Epithelial cell of esophagus (primary cell): ENCODE measurements at regions not wholly inside any gene's neighbourhood (a gene's known extent, or its start where the extent isn't known, plus 50 kb on each side); places are given as distances from the start of the nearest gene placed in this dataset.

Source experiments
- DNase-seq: peaks from one replicate; pipeline ENCODE4 v3.0.0; 2010; ENCODE audit warnings: low read depth
- H3K4me3 ChIP-seq: 2 replicates; pipeline ENCODE4 v1.5.1; 2011; ENCODE audit warnings: mild to moderate bottlenecking, low read length, control low read depth
- TF ChIP-seq, protein P1 (sequence below): IDR thresholded peaks from 2 replicates; pipeline ENCODE4 v1.5.1; 2011; ENCODE audit warnings: low read depth, mild to moderate bottlenecking, low read length, control low read depth, inconsistent platforms; ENCODE audit not compliant: insufficient read depth; ENCODE audit errors: missing control alignments

DNA sequence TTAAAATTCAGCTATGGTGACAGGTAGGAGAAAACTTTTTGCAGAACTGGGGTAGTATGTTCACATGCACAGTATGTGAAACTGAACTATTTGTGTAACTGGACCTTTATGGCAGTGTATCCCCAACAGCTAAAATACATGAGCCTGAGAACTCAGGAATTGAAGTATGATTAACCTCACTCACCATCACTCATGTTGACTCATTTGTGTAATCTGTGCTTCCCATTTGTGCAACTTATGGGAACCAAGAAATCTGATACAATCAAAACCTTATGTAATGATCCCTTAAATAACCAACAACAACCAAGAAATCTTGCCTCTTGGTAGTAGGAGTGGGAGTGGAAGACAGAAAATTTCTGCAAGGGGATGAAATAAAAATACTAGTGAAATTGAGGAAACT is 674.9 kb downstream of the HDGFL1 start:
- no peak overlapping the region for H3K4me3 ChIP-seq
- TF ChIP-seq, protein P1, sequence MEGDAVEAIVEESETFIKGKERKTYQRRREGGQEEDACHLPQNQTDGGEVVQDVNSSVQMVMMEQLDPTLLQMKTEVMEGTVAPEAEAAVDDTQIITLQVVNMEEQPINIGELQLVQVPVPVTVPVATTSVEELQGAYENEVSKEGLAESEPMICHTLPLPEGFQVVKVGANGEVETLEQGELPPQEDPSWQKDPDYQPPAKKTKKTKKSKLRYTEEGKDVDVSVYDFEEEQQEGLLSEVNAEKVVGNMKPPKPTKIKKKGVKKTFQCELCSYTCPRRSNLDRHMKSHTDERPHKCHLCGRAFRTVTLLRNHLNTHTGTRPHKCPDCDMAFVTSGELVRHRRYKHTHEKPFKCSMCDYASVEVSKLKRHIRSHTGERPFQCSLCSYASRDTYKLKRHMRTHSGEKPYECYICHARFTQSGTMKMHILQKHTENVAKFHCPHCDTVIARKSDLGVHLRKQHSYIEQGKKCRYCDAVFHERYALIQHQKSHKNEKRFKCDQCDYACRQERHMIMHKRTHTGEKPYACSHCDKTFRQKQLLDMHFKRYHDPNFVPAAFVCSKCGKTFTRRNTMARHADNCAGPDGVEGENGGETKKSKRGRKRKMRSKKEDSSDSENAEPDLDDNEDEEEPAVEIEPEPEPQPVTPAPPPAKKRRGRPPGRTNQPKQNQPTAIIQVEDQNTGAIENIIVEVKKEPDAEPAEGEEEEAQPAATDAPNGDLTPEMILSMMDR = no peak
- peak; percentile 88 for DNase-seq

DNA sequence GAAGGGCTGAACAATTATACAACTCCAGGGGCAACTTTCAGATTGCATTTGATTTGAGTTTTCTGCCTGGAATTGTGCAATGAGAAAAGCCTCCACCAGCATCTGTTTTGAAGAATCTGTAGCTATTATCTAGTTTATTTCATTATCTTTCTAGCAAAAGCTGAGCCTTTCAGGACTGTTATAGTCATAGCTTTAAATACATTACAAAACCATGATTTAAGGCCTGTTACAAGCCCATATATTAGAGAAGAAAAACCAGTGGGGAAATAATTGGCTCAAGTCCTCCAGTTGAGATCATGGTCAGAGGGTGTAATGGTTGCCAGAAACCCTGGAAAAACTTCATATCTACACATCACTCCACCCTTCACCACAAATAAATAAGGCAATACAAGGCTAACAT is 676.2 kb downstream of the HDGFL1 start:
- TF ChIP-seq, protein P1 = no peak

DNA sequence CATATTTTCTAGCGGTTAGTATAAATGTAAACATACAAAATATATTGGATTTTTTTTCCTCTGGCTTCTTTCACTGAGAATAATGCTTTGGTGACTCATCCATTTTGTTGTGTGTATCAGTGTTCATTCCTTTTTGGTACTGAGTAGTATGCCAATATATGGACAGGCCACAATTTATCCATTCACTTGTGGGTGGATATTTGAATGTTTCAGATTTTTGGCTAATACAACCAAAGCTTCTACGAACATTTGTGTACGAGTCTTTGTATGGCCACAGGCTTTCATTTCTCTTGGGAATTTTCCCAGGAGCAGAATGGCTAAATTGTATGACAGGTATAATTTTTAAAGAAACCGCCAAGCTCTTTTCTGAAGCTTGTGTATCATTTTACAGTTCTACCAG is 677.5 kb downstream of the HDGFL1 start:
- TF ChIP-seq, protein P1 = no peak
- H3K4me3 ChIP-seq = no peak overlapping the region
- no peak for DNase-seq

More for the DNA sequence above, 676.2 kb downstream of the HDGFL1 start:
- DNase-seq = no peak
- H3K4me3 ChIP-seq = no peak overlapping the region

DNA sequence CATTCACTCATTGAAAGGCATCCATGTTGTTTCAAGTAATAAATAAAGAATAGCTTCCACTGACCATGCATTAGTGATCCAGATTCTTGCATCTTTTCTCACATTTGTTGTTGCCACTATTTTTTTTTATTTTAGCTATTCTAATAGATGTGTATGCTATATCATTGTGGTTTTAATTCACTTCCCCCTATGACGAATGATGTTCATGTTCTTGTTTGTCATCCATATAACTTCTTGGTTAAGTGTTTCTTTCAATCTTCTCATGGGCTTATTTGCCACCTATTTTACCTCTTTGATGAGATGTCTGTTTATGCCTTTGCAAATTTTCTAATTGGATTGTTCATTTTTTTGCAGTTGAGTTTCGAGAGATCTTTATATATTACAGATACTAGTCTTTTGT is 681.2 kb downstream of the HDGFL1 start:
- TF ChIP-seq, protein P1 = no peak
- no peak overlapping the region for H3K4me3 ChIP-seq
- DNase-seq = no peak

DNA sequence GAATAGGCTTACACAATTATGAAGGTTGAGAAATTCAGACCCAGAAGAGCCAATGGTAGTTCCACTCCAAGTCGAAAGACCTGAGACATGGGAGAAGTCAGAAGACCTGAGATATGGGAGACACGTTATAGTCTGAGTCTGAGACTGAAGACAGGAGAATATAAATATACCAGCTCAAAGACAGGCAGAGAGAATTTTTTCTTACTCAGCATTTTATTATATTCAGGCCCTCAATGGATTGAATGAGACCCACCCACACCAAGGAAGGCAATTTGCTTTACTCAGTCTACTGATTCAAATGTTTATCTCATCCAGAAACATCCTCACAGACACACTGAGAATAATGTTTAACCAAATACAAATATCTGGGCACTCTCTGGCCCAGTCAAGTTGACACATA is 693.5 kb downstream of the HDGFL1 start:
- no peak overlapping the region for H3K4me3 ChIP-seq
- TF ChIP-seq, protein P1 = no peak
- no peak for DNase-seq

DNA sequence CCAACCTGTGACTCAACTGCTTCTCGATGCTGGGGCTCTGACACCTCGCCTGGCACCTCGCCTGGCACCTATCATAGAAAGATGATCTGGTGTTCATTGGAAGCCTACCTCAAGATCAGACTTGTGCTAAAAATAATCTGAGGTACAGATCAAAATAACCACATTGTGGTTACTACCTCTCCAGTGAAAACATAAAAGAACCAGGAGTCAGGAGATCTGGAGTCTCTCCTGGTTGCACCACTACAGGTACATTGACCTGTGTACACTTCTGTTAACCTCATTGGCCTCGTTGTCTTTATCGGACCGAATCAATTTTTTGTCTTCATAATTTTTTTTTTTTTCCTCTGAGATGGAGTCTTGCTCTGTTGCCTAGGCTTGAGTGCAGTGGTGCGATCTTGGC is 695.9 kb downstream of the HDGFL1 start:
- TF ChIP-seq, protein P1 = no peak
- H3K4me3 ChIP-seq = no peak overlapping the region
- DNase-seq = no peak

DNA sequence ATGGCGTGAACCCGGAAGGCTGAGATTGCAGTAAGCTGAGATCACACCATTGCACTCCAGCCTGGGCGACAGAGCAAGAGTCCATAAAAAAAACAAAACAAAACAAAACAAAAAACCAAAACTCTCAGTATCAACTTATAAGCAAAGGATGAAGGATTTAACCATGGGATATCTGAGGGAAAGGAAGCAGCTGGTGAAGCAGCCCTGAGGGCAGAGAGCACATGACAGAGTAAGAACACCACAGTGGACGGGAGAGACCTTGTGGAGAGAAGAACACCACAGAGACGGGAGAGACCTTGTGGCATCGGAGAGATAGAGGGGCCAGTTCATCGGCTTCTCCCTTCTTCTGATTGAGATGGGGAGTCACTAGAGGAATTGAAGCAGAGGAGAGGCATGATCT is 697.2 kb downstream of the HDGFL1 start:
- H3K4me3 ChIP-seq = no peak overlapping the region
- TF ChIP-seq, protein P1 = no peak
- DNase-seq = no peak
